CD4-positive, alpha-beta T cell (primary cell): ENCODE measurements at regions not wholly inside any gene's neighbourhood (a gene's known extent, or its start where the extent isn't known, plus 50 kb on each side); places are given as distances from the start of the nearest gene placed in this dataset.

Source experiments
- ATAC-seq: fragments of 200-7000 bp; cut with Tn5 transposase; one replicate; pipeline ENCODE4 v1.10.0; 2022; ENCODE audit warnings: mild to moderate bottlenecking; ENCODE audit not compliant: poor library complexity
- CTCF ChIA-PET: fragments of 350-600 bp; sonication (Branson Sonifier 250); formaldehyde crosslinking; loops from one replicate; lab custom pipeline; 2021; ENCODE audit warnings: antibody characterized with exemption, inconsistent platforms; lab: Charles Lee
- POLR2A ChIA-PET: fragments of 350-600 bp; sonication (Branson Sonifier 250); formaldehyde crosslinking; loops from one replicate; lab custom pipeline; 2021; ENCODE audit warnings: antibody characterized with exemption, inconsistent platforms; lab: Charles Lee
- DNase-seq, 14 experiments: peaks; one replicate each; pipeline ENCODE4 v3.0.0-alpha.2; 2013 to 2020; ENCODE audit warnings: mixed read lengths in 2 of 14
- H3K27ac ChIP-seq, 2 donors: one replicate each; pipeline versions ENCODE4 v1.5.1 to v1.7.0; 2013; ENCODE audit warnings: low read length in 2 of 2, low read depth in 1 of 2, mild to moderate bottlenecking in 1 of 2
- H3K27me3 ChIP-seq, 2 experiments: 1 replicate in 1 of 2; 2 replicates in 1 of 2; pipeline versions ENCODE4 v1.6.1 to v1.7.0; 2013; ENCODE audit warnings: low read length in 2 of 2, control low read depth in 1 of 2, mild to moderate bottlenecking in 1 of 2, moderate library complexity in 1 of 2; ENCODE audit not compliant: insufficient read depth in 2 of 2, control insufficient read depth in 1 of 2
- H3K36me3 ChIP-seq: one replicate; pipeline ENCODE4 v1.6.1; 2013; ENCODE audit warnings: low read length, control low read depth; ENCODE audit not compliant: insufficient read depth
- H3K4me1 ChIP-seq: one replicate; pipeline ENCODE4 v1.6.1; 2013; ENCODE audit warnings: low read length, control low read depth; ENCODE audit not compliant: insufficient read depth
- H3K4me3 ChIP-seq: one replicate; pipeline ENCODE4 v1.5.1; 2013; ENCODE audit warnings: mild to moderate bottlenecking, low read length, moderate library complexity
- H3K9me3 ChIP-seq, 2 experiments: 1 replicate in 1 of 2; 2 replicates in 1 of 2; pipeline versions ENCODE4 v1.6.1 to v1.7.0; 2013; ENCODE audit warnings: low read length in 2 of 2, mild to moderate bottlenecking in 2 of 2, control low read depth in 1 of 2, moderate library complexity in 1 of 2; ENCODE audit not compliant: control insufficient read depth in 1 of 2, insufficient read depth in 1 of 2
- H3K27ac Mint-ChIP-seq: one replicate; pipeline ENCODE4 v1.8.0; 2020; ENCODE audit warnings: mixed read lengths
- H3K27me3 Mint-ChIP-seq: one replicate; pipeline ENCODE4 v1.8.0; 2021; ENCODE audit warnings: mixed read lengths
- H3K36me3 Mint-ChIP-seq: one replicate; pipeline ENCODE4 v1.8.0; 2021; ENCODE audit warnings: low read depth, mixed read lengths
- H3K4me1 Mint-ChIP-seq: one replicate; pipeline ENCODE4 v1.8.0; 2021; ENCODE audit warnings: low read depth, mixed read lengths
- H3K4me3 Mint-ChIP-seq: one replicate; pipeline ENCODE4 v1.8.0; 2020; ENCODE audit warnings: mild to moderate bottlenecking, mixed read lengths
- H3K9me3 Mint-ChIP-seq: one replicate; pipeline ENCODE4 v1.8.0; 2020; ENCODE audit warnings: mixed read lengths
- CTCF ChIP-seq: fragments of 200-600 bp; IDR thresholded peaks from one replicate; pipeline ENCODE4 v1.8.0; 2022; ENCODE audit warnings: antibody characterized with exemption, mild to moderate bottlenecking
- intact Hi-C, 2 experiments: fragments of 100-400 bp; cut with DNase I in 1 of 2; cut with micrococcal nuclease in 1 of 2; formaldehyde crosslinking; loops; one replicate each; pipeline versions ENCODE4 v1.15.1 to v1.9.0; 2023 to 2025; cut with DNase I, micrococcal nuclease

- ATAC-seq (no peak), DNase-seq (no peak)
- ChIA-PET CTCF (no interaction called here), POLR2A (interaction anchor here (1.1 to 1.4 kb wide), 2 partner anchors 365 to 367 kb away, joined by 3 read pairs; no protein-coding TSS in a partner anchor)
- H3K4me3 Mint-ChIP-seq = no peak overlapping the region
- H3K27me3 Mint-ChIP-seq = no peaks in the 10 kb centered on the region
- no peaks in the 10 kb centered on the region for H3K27me3 ChIP-seq
- H3K36me3 ChIP-seq = no peaks in the 10 kb centered on the region
- intact Hi-C loops = loop anchor here in 1 of 2 experiments (10.0 kb wide), 1 partner anchor 158 kb away; no protein-coding TSS in a partner anchor
- peaks cover 27% of the 10 kb centered on the region for H3K4me1 Mint-ChIP-seq
- no peak for TF ChIP-seq CTCF
- no peaks in the 10 kb centered on the region for H3K9me3 ChIP-seq
- no peak overlapping the region for H3K27ac ChIP-seq
- H3K4me1 ChIP-seq = peaks cover 32% of the 10 kb centered on the region
- no peaks in the 10 kb centered on the region for H3K36me3 Mint-ChIP-seq
- H3K4me3 ChIP-seq = no peak overlapping the region
- no peaks in the 10 kb centered on the region for H3K9me3 Mint-ChIP-seq
- no peak overlapping the region for H3K27ac Mint-ChIP-seq
These were observed 82.5 kb downstream of the SPP2 start for GRCh38 chr2:234133004-234133403.

GRCh38 chr2:234130777-234131181 is 80.3 kb downstream of the SPP2 start:
- CTCF ChIA-PET = interaction anchor here (0.6 to 2.6 kb wide), 3 partner anchors 10 to 370 kb away, joined by 3 to 8 read pairs (median 3); no protein-coding TSS in a partner anchor
- Mint-ChIP-seq H3K9me3 (no peaks in the 10 kb centered on the region), H3K27ac (no peak overlapping the region), H3K27me3 (no peaks in the 10 kb centered on the region), H3K4me3 (no peak overlapping the region), H3K4me1 (peaks cover 5% of the 10 kb centered on the region), H3K36me3 (no peaks in the 10 kb centered on the region)
- H3K27me3 ChIP-seq = no peaks in the 10 kb centered on the region
- DNase-seq (no peak), ATAC-seq (no peak)
- no peaks in the 10 kb centered on the region for H3K9me3 ChIP-seq
- POLR2A ChIA-PET = no interaction called here
- intact Hi-C loops = loop anchor here in 1 of 2 experiments (10.0 kb wide), 1 partner anchor 156 kb away; no protein-coding TSS in a partner anchor
- no peak overlapping the region for H3K27ac ChIP-seq
- no peak for TF ChIP-seq CTCF
- no peak overlapping the region for H3K4me3 ChIP-seq
- H3K4me1 ChIP-seq = peaks cover 9% of the 10 kb centered on the region
- H3K36me3 ChIP-seq = no peaks in the 10 kb centered on the region

GRCh38 chr2:234128606-234129005 is 78.1 kb downstream of the SPP2 start:
- no peak overlapping the region for H3K4me3 Mint-ChIP-seq
- no peaks in the 10 kb centered on the region for H3K9me3 Mint-ChIP-seq
- Histone ChIP-seq H3K9me3 (no peaks in the 10 kb centered on the region), H3K27me3 (no peaks in the 10 kb centered on the region), H3K36me3 (no peaks in the 10 kb centered on the region), H3K4me1 (no peaks in the 10 kb centered on the region), H3K4me3 (no peak overlapping the region), H3K27ac (no peak overlapping the region)
- no peaks in the 10 kb centered on the region for H3K27me3 Mint-ChIP-seq
- no peak for DNase-seq
- ChIA-PET POLR2A (no interaction called here), CTCF (no interaction called here)
- no peaks in the 10 kb centered on the region for H3K4me1 Mint-ChIP-seq
- no peak for ATAC-seq
- no peak overlapping the region for H3K27ac Mint-ChIP-seq
- H3K36me3 Mint-ChIP-seq = no peaks in the 10 kb centered on the region
- intact Hi-C loops = no loop called here
- no peak for TF ChIP-seq CTCF
